ENCODE measurements at regions not wholly inside any gene's neighbourhood (a gene's known extent, or its start where the extent isn't known, plus 50 kb on each side); places are given as distances from the start of the nearest gene placed in this dataset.

- TF ChIP-seq POLR2A (IDR thresholded peaks at IDR 0.05; ENCODE audit: low read depth, low read length) (no peak), TAF1 (IDR thresholded peaks at IDR 0.05; ENCODE audit: low read depth, low read length) (no peak), POLR2AphosphoS5 (IDR thresholded peaks at IDR 0.05; ENCODE audit: low read depth, low read length) (no peak), SPI1 (IDR thresholded peaks at IDR 0.05; ENCODE audit: low read depth, low read length) (no peak)
Observed at GRCh38 chr20:12371990-12372389, 454.3 kb downstream of the BTBD3 start.

Data from GM12891 (cell line).